H1 (cell line): ENCODE measurements at regions not wholly inside any gene's neighbourhood (a gene's known extent, or its start where the extent isn't known, plus 50 kb on each side); places are given as distances from the start of the nearest gene placed in this dataset.

ENCODE experiments used
- GABPA ChIP-seq: IDR thresholded peaks from 2 replicates; pipeline ENCODE4 v1.6.1; 2011; ENCODE audit warnings: mild to moderate bottlenecking, low read length, moderate library complexity, borderline replicate concordance; ENCODE audit not compliant: insufficient read depth
- POLR2A ChIP-seq, 2 experiments: IDR thresholded peaks; 1 replicate in 1 of 2; 2 replicates in 1 of 2; pipeline ENCODE4 v1.6.1; 2011; ENCODE audit warnings: low read depth in 2 of 2, low read length in 2 of 2, mild to moderate bottlenecking in 2 of 2; ENCODE audit errors: control extremely low read depth in 1 of 2
- SP1 ChIP-seq: IDR thresholded peaks from 2 replicates; pipeline ENCODE4 v1.6.1; 2011; ENCODE audit warnings: low read depth, low read length
- TBP ChIP-seq: IDR thresholded peaks from 2 replicates; pipeline ENCODE4 v1.6.1; 2011; ENCODE audit warnings: low read depth, low read length, improper control_type of control experiment
- TF ChIP-seq, protein P1 (sequence below), 3 experiments: IDR thresholded peaks; 1 replicate in 2 of 3; 2 replicates in 1 of 3; pipeline versions ENCODE4 v1.5.1 to v1.6.1; 2011; ENCODE audit warnings: low read length in 3 of 3, mild to moderate bottlenecking in 3 of 3, inconsistent platforms in 2 of 3, low read depth in 1 of 3, moderate library complexity in 1 of 3; ENCODE audit not compliant: insufficient read depth in 1 of 3; ENCODE audit errors: control extremely low read depth in 1 of 3

DNA sequence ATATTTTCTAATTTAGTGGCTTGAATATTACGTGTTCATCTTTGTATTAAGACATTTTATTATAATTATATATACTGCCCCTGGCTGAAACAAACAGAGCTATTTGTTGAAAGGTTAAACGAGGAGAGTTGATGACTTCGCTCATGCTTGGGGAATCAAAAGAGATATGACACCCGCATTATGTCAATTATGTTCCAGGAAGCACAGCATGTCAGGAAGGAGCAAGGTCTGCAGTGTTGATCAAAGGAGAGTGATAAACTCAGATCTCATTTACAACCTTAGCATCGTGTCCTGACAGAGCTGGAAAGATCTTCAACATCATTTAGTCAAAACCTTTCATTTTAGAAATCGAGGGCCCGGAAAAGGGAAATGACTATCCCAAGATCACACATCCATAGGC, 510.1 kb downstream of the TDRD15 start:
- TF ChIP-seq POLR2A (IDR thresholded peaks at IDR 0.05; ENCODE audit: control extremely low read depth in 1 of 2, low read depth in 2 of 2, low read length in 2 of 2) (no peak), GABPA (no peak), SP1 (no peak), TBP (no peak)
- TF ChIP-seq, protein P1, sequence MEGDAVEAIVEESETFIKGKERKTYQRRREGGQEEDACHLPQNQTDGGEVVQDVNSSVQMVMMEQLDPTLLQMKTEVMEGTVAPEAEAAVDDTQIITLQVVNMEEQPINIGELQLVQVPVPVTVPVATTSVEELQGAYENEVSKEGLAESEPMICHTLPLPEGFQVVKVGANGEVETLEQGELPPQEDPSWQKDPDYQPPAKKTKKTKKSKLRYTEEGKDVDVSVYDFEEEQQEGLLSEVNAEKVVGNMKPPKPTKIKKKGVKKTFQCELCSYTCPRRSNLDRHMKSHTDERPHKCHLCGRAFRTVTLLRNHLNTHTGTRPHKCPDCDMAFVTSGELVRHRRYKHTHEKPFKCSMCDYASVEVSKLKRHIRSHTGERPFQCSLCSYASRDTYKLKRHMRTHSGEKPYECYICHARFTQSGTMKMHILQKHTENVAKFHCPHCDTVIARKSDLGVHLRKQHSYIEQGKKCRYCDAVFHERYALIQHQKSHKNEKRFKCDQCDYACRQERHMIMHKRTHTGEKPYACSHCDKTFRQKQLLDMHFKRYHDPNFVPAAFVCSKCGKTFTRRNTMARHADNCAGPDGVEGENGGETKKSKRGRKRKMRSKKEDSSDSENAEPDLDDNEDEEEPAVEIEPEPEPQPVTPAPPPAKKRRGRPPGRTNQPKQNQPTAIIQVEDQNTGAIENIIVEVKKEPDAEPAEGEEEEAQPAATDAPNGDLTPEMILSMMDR (IDR thresholded peaks at IDR 0.05; ENCODE audit: control extremely low read depth in 1 of 3, insufficient read depth in 1 of 3, low read depth in 1 of 3, low read length in 3 of 3), result no peak
